Cardiac muscle cell (in vitro differentiated cells and primary cell): ENCODE measurements at regions not wholly inside any gene's neighbourhood (a gene's known extent, or its start where the extent isn't known, plus 50 kb on each side); places are given as distances from the start of the nearest gene placed in this dataset.
A peak's percentile ranks its signal among the peaks of the same experiment; 100 is the strongest.

Source experiments
- DNase-seq, 2 donors: peaks; one replicate each; pipeline versions ENCODE4 v3.0.0 to v3.0.0-alpha.2; 2010 to 2017; ENCODE audit warnings: low read depth in 1 of 2, low spot score in 1 of 2
- H3K27ac ChIP-seq: fragments of 200-600 bp; sonication (generic); 2 replicates; pipeline ENCODE4 v1.5.1; 2016
- H3K27me3 ChIP-seq: fragments of 200-600 bp; sonication (generic); 2 replicates; pipeline ENCODE4 v1.6.0; 2016; ENCODE audit warnings: control low read depth
- H3K36me3 ChIP-seq: fragments of 200-600 bp; sonication (generic); 2 replicates; pipeline ENCODE4 v1.5.1; 2016; ENCODE audit warnings: control low read depth
- H3K4me1 ChIP-seq: fragments of 200-600 bp; sonication (generic); 2 replicates; pipeline ENCODE4 v1.8.1; 2017; ENCODE audit warnings: low read depth, mild to moderate bottlenecking, mixed run types
- H3K4me3 ChIP-seq: fragments of 200-600 bp; sonication (generic); 2 replicates; pipeline ENCODE4 v1.5.1; 2016; ENCODE audit warnings: mild to moderate bottlenecking
- H3K9me3 ChIP-seq: fragments of 200-600 bp; sonication (generic); 2 replicates; pipeline ENCODE4 v1.5.1; 2017; ENCODE audit warnings: low read depth, mild to moderate bottlenecking, control low read depth
- CTCF ChIP-seq: IDR thresholded peaks from 2 replicates; pipeline ENCODE4 v1.5.1; 2012; ENCODE audit warnings: low read depth, mild to moderate bottlenecking, low read length

GRCh38 chr16:54465063-54465462 is 178.5 kb upstream of the IRX3 start:
- Histone ChIP-seq H3K27ac (no peak overlapping the region), H3K4me3 (no peak overlapping the region), H3K27me3 (no peaks in the 10 kb centered on the region), H3K36me3 (no peaks in the 10 kb centered on the region), H3K9me3 (no peaks in the 10 kb centered on the region), H3K4me1 (peaks cover 15% of the 10 kb centered on the region)
- DNase-seq: no peak
- no peak for TF ChIP-seq CTCF

DNA sequence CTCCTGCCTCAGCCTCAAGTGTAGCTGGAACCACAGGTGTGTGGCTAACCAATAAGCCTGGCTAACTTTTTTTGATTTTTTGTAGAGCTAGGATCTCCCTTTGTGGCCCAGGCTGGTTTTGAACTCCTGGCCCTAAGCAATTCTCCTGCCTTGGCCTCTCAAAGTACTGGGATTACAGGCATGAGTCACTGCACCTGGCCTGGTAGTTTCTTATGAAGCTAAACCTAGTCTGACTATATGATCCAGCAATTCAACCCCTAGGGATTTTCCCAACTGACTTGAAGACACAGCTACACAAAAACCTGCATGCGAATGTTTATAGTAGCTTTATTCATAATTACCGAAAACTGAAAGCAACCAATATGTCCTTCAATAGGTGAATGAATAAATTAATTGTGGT is 176.2 kb upstream of the IRX3 start:
- TF ChIP-seq CTCF: no peak
- H3K27ac ChIP-seq: no peak overlapping the region
- H3K4me3 ChIP-seq: no peak overlapping the region

GRCh38 chr16:54462151-54462651 is 175.6 kb upstream of the IRX3 start:
- Histone ChIP-seq H3K27ac (no peak overlapping the region), H3K9me3 (no peaks in the 10 kb centered on the region), H3K4me3 (no peak overlapping the region), H3K27me3 (no peaks in the 10 kb centered on the region), H3K4me1 (peaks cover 4% of the 10 kb centered on the region), H3K36me3 (no peaks in the 10 kb centered on the region)
- peak in 1 of 2 donors; percentile 34 for DNase-seq
- TF ChIP-seq CTCF: no peak

More for the DNA sequence above, 176.2 kb upstream of the IRX3 start:
- DNase-seq: no peak
- H3K27me3 ChIP-seq: no peaks in the 10 kb centered on the region
- no peaks in the 10 kb centered on the region for H3K36me3 ChIP-seq
- no peaks in the 10 kb centered on the region for H3K9me3 ChIP-seq
- H3K4me1 ChIP-seq: peaks cover 8% of the 10 kb centered on the region

DNA sequence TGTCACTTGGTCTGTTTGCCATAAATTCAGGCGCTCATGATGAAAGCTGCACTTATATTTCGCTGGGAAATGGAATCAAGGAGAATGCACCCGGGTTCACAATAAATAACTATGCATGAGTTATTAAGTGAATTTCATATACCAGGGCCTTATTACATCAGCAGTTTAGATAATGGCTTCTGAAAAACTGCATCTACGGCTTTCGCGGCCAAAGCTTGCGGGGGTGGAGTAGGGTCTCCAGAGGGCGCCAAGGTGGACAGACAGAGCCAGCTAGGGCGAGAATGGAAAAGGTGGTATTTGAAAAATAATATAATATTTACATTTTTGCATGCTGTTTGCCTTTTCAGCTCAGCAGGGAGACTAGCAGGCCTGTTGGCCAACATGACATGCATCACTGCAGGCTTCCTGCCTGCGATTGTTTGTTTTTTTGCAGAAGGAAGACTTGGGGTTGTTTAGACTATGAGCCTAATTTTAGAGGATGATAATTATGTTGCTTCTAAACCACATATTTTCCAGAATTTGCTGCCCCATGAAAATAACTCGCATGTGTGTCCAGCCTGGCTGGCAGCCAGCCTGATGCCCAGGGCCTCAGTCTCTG is 173.8 kb upstream of the IRX3 start:
- no peak for DNase-seq
- no peak for TF ChIP-seq CTCF
- Histone ChIP-seq H3K4me1 (peaks cover 8% of the 10 kb centered on the region), H3K4me3 (no peak overlapping the region), H3K27ac (no peak overlapping the region), H3K9me3 (no peaks in the 10 kb centered on the region), H3K36me3 (no peaks in the 10 kb centered on the region), H3K27me3 (no peaks in the 10 kb centered on the region)

GRCh38 chr16:54459509-54460262 is 173.1 kb upstream of the IRX3 start:
- H3K36me3 ChIP-seq: no peaks in the 10 kb centered on the region
- DNase-seq: no peak
- H3K4me1 ChIP-seq: peaks cover 14% of the 10 kb centered on the region
- no peaks in the 10 kb centered on the region for H3K9me3 ChIP-seq
- H3K4me3 ChIP-seq: no peak overlapping the region
- TF ChIP-seq CTCF: no peak
- H3K27me3 ChIP-seq: no peaks in the 10 kb centered on the region
- no peak overlapping the region for H3K27ac ChIP-seq
